GM23338 (cell line): ENCODE measurements at regions not wholly inside any gene's neighbourhood (a gene's known extent, or its start where the extent isn't known, plus 50 kb on each side); places are given as distances from the start of the nearest gene placed in this dataset.

Source experiments
- ETS1 ChIP-seq: IDR thresholded peaks from 2 replicates; pipeline ENCODE4 v1.6.1; 2016; ENCODE audit warnings: antibody characterized with exemption
- EZH2phosphoT487 ChIP-seq: fragments of 200-600 bp; sonication (generic); IDR thresholded peaks from one replicate; pipeline ENCODE4 v1.8.1; 2018; ENCODE audit warnings: antibody characterized with exemption; ENCODE audit not compliant: unreplicated experiment
- JUNB ChIP-seq: IDR thresholded peaks from one replicate; pipeline ENCODE4 v1.6.1; 2016; ENCODE audit warnings: antibody characterized with exemption; ENCODE audit not compliant: unreplicated experiment
- NANOG ChIP-seq: IDR thresholded peaks from 2 replicates; pipeline ENCODE4 v1.6.1; 2016; ENCODE audit warnings: antibody characterized with exemption, borderline replicate concordance
- REST ChIP-seq: IDR thresholded peaks from one replicate; pipeline ENCODE4 v1.6.1; 2018; ENCODE audit warnings: antibody characterized with exemption; ENCODE audit not compliant: unreplicated experiment
- ZNF331 ChIP-seq: fragments of 250-450 bp; sonication (Bioruptor Pico); IDR thresholded peaks from 2 replicates; pipeline ENCODE4 v1.5.0; 2020; ENCODE audit warnings: low read depth, mild to moderate bottlenecking, moderate library complexity
- ZNF462 ChIP-seq: fragments of 250-450 bp; sonication (Bioruptor Pico); IDR thresholded peaks from 2 replicates; pipeline ENCODE4 v1.5.0; 2020; ENCODE audit warnings: mild to moderate bottlenecking, moderate library complexity

GRCh38 chr5:20486826-20487225, 498.8 kb upstream of the CDH18 start (continued):
- TF ChIP-seq REST (no peak), ZNF462 (CRISPR knock-in tag) (no peak), NANOG (no peak), EZH2phosphoT487 (no peak), ETS1 (no peak), ZNF331 (CRISPR knock-in tag) (no peak), JUNB (no peak)
